ENCODE measurements at regions not wholly inside any gene's neighbourhood (a gene's known extent, or its start where the extent isn't known, plus 50 kb on each side); places are given as distances from the start of the nearest gene placed in this dataset.

GRCh38 chr5:169494941-169495548 is 88.5 kb upstream of the SPDL1 start:
- POLR2A ChIA-PET = no interaction called here
- TF ChIP-seq CTCF (IDR thresholded peaks at IDR 0.05; ENCODE audit: insufficient read depth, low read length, missing control alignments) = no peak
- no peak for DNase-seq (ENCODE audit: low read depth, low spot score)
- CTCF ChIA-PET = no interaction called here
- no peak overlapping the region for H3K4me3 ChIP-seq (ENCODE audit: low read depth, low read length)

- ChIA-PET POLR2A (no interaction called here), CTCF (no interaction called here)
Observed at GRCh38 chr5:169494383-169494935, 89.1 kb upstream of the SPDL1 start.

GRCh38 chr5:169474226-169474625 is 109.3 kb upstream of the SPDL1 start:
- POLR2A ChIA-PET = no interaction called here
- TF ChIP-seq CTCF (IDR thresholded peaks at IDR 0.05; ENCODE audit: insufficient read depth, low read length, missing control alignments) = no peak
- no peak for DNase-seq (ENCODE audit: low read depth, low spot score)
- no peak overlapping the region for H3K4me3 ChIP-seq (ENCODE audit: low read depth, low read length)
- CTCF ChIA-PET = no interaction called here

More at GRCh38 chr5:169494383-169494935, 89.1 kb upstream of the SPDL1 start:
- TF ChIP-seq CTCF (IDR thresholded peaks at IDR 0.05; ENCODE audit: insufficient read depth, low read length, missing control alignments) = no peak
- no peak overlapping the region for H3K4me3 ChIP-seq (ENCODE audit: low read depth, low read length)
- no peak for DNase-seq (ENCODE audit: low read depth, low spot score)

- ChIA-PET POLR2A (no interaction called here), CTCF (no interaction called here)
- TF ChIP-seq CTCF (IDR thresholded peaks at IDR 0.05; ENCODE audit: insufficient read depth, low read length, missing control alignments) = no peak
- H3K4me3 ChIP-seq (ENCODE audit: low read depth, low read length) = no peak overlapping the region
- DNase-seq (ENCODE audit: low read depth, low spot score) = no peak
Observed at GRCh38 chr5:169472544-169472943, 111.0 kb upstream of the SPDL1 start.

- POLR2A ChIA-PET = no interaction called here
- CTCF ChIA-PET = no interaction called here
- no peak for TF ChIP-seq CTCF (IDR thresholded peaks at IDR 0.05; ENCODE audit: insufficient read depth, low read length, missing control alignments)
- no peak overlapping the region for H3K4me3 ChIP-seq (ENCODE audit: low read depth, low read length)
- no peak for DNase-seq (ENCODE audit: low read depth, low spot score)
Observed at GRCh38 chr5:169471021-169471420, 112.6 kb upstream of the SPDL1 start.

GRCh38 chr5:169467041-169467771 is 116.4 kb upstream of the SPDL1 start:
- ChIA-PET POLR2A (no interaction called here), CTCF (no interaction called here)
- no peak overlapping the region for H3K4me3 ChIP-seq (ENCODE audit: low read depth, low read length)
- DNase-seq (ENCODE audit: low read depth, low spot score) = no peak
- TF ChIP-seq CTCF (IDR thresholded peaks at IDR 0.05; ENCODE audit: insufficient read depth, low read length, missing control alignments) = no peak

Data from AG04449 (cell line).